SK-N-SH (cell line): ENCODE measurements at regions not wholly inside any gene's neighbourhood (a gene's known extent, or its start where the extent isn't known, plus 50 kb on each side); places are given as distances from the start of the nearest gene placed in this dataset.

ENCODE experiments used
- CTCF ChIA-PET: fragments of 300-600, 350-600 bp; formaldehyde crosslinking; extraction: SDS; loops from one replicate; lab custom pipeline; 2021; lab: Yijun Ruan, JAX
- POLR2A ChIA-PET: fragments of 350-600 bp; sonication (Branson Sonifier 250); formaldehyde crosslinking; extraction: SDS; loops from one replicate; lab custom pipeline; 2020; ENCODE audit warnings: antibody characterized with exemption, inconsistent platforms; lab: Yijun Ruan, JAX
- DNase-seq: peaks from one replicate; pipeline ENCODE4 v3.0.0; 2012
- H2AFZ ChIP-seq: fragments of 200-600 bp; sonication (generic); 2 replicates; pipeline ENCODE4 v1.8.1; 2016; ENCODE audit warnings: antibody characterized with exemption, mild to moderate bottlenecking, low read depth
- H3F3A ChIP-seq: fragments of 200-600 bp; sonication (generic); replicated peaks from 2 replicates; pipeline ENCODE3; 2016; ENCODE audit warnings: antibody characterized with exemption, mild to moderate bottlenecking; ENCODE audit not compliant: insufficient read depth
- H3K27ac ChIP-seq, 2 experiments: fragments of 200-500 bp in 1 of 2; fragments of 200-600 bp in 1 of 2; sonication (Bioruptor generic) in 1 of 2; sonication (generic), shearing (Covaris generic) in 1 of 2; 2 replicates each; pipeline versions ENCODE4 v1.5.1 to v1.6.1; 2014 to 2016; ENCODE audit warnings: low read depth in 2 of 2, inconsistent platforms in 1 of 2, low read length in 1 of 2, mild to moderate bottlenecking in 1 of 2, mixed read lengths in 1 of 2
- H3K27me3 ChIP-seq: fragments of 200-600 bp; sonication (generic), shearing (Covaris generic); 2 replicates; pipeline ENCODE4 v1.6.1; 2016; ENCODE audit warnings: mixed run types; ENCODE audit not compliant: insufficient read depth
- H3K36me3 ChIP-seq, 2 experiments: fragments of 200-500 bp in 1 of 2; fragments of 200-600 bp in 1 of 2; sonication (Bioruptor generic) in 1 of 2; sonication (generic) in 1 of 2; replicated peaks in 1 of 2; 2 replicates each; pipeline versions ENCODE3 to v1.5.1; 2014 to 2016; ENCODE audit warnings: low read length in 1 of 2, mild to moderate bottlenecking in 1 of 2; ENCODE audit not compliant: insufficient read depth in 2 of 2, control insufficient read depth in 1 of 2
- H3K4me1 ChIP-seq, 2 experiments: fragments of 200-500 bp in 1 of 2; fragments of 200-600 bp in 1 of 2; sonication (Bioruptor generic) in 1 of 2; sonication (generic), shearing (Covaris generic) in 1 of 2; 2 replicates each; pipeline versions ENCODE4 v1.5.1 to v1.6.1; 2014 to 2016; ENCODE audit warnings: low read depth in 1 of 2, low read length in 1 of 2, mixed run types in 1 of 2; ENCODE audit not compliant: insufficient read depth in 2 of 2, control insufficient read depth in 1 of 2
- H3K4me2 ChIP-seq: fragments of 200-600 bp; sonication (generic), shearing (Covaris generic); 2 replicates; pipeline ENCODE4 v1.6.1; 2017; ENCODE audit warnings: mixed run types
- H3K4me3 ChIP-seq, 2 experiments: fragments of 200-500 bp in 1 of 2; fragments of 200-600 bp in 1 of 2; sonication (Bioruptor generic) in 1 of 2; sonication (generic), shearing (Covaris generic) in 1 of 2; 2 replicates each; pipeline versions ENCODE4 v1.5.1 to v1.8.1; 2014 to 2016; ENCODE audit warnings: low read depth in 2 of 2, inconsistent platforms in 1 of 2, low read length in 1 of 2, mild to moderate bottlenecking in 1 of 2, mixed read lengths in 1 of 2, moderate library complexity in 1 of 2
- H3K79me2 ChIP-seq: fragments of 200-600 bp; sonication (generic); 2 replicates; pipeline ENCODE4 v1.8.1; 2017; ENCODE audit warnings: mild to moderate bottlenecking; ENCODE audit not compliant: insufficient read depth
- H3K9ac ChIP-seq: fragments of 200-600 bp; sonication (generic); 2 replicates; pipeline ENCODE4 v1.6.1; 2017; ENCODE audit warnings: mixed run types
- H3K9me2 ChIP-seq: fragments of 200-600 bp; sonication (generic); 2 replicates; pipeline ENCODE4 v1.6.1; 2017; ENCODE audit warnings: mixed run types
- H3K9me3 ChIP-seq: fragments of 200-600 bp; sonication (generic); 2 replicates; pipeline ENCODE4 v1.6.1; 2017; ENCODE audit warnings: mixed run types, mild to moderate bottlenecking, moderate library complexity
- H4K20me1 ChIP-seq: fragments of 200-600 bp; sonication (generic); 2 replicates; pipeline ENCODE4 v1.6.1; 2017; ENCODE audit warnings: mild to moderate bottlenecking, mixed run types; ENCODE audit not compliant: insufficient read depth
- EP300 ChIP-seq, 2 experiments: IDR thresholded peaks; 2 replicates each; pipeline versions ENCODE4 v1.4.0 to v1.6.1; 2012; ENCODE audit warnings: borderline replicate concordance in 1 of 2, low read depth in 1 of 2, low read length in 1 of 2
- MAX ChIP-seq: IDR thresholded peaks from 2 replicates; pipeline ENCODE4 v1.4.0; 2012; ENCODE audit warnings: low read depth
- MEF2A ChIP-seq: IDR thresholded peaks from 2 replicates; pipeline ENCODE4 v1.4.0; 2012; ENCODE audit warnings: low read depth, borderline replicate concordance
- PBX3 ChIP-seq: IDR thresholded peaks from 2 replicates; pipeline ENCODE4; 2012
- RCOR1 ChIP-seq: fragments of 150-350 bp; IDR thresholded peaks from 2 replicates; pipeline ENCODE4 v1.6.1; 2017; ENCODE audit warnings: antibody characterized with exemption, low read length
- RFX5 ChIP-seq: IDR thresholded peaks from 2 replicates; pipeline ENCODE4 v1.6.1; 2012; ENCODE audit warnings: mild to moderate bottlenecking, improper control_type of control experiment, low read length
- RXRA ChIP-seq: IDR thresholded peaks from 2 replicates; pipeline ENCODE4 v1.4.0; 2012; ENCODE audit warnings: low read depth, mild to moderate bottlenecking, borderline replicate concordance
- SIN3A ChIP-seq: IDR thresholded peaks from 2 replicates; pipeline ENCODE4 v1.6.1; 2012; ENCODE audit warnings: low read depth, mild to moderate bottlenecking, low read length, moderate library complexity, borderline replicate concordance
- SMC3 ChIP-seq: IDR thresholded peaks from 2 replicates; pipeline ENCODE4 v1.6.1; 2012; ENCODE audit warnings: low read depth, low read length, improper control_type of control experiment
- TCF12 ChIP-seq: IDR thresholded peaks from 2 replicates; pipeline ENCODE4 v1.4.0; 2012
- USF1 ChIP-seq: IDR thresholded peaks from 2 replicates; pipeline ENCODE4 v1.4.0; 2012; ENCODE audit warnings: low read depth, borderline replicate concordance
- USF2 ChIP-seq: fragments of 150-350 bp; IDR thresholded peaks from 2 replicates; pipeline ENCODE4 v1.6.1; 2017; ENCODE audit warnings: antibody characterized with exemption, low read length, low read depth, borderline replicate concordance
- ZBTB33 ChIP-seq: IDR thresholded peaks from 2 replicates; pipeline ENCODE4 v1.4.0; 2012; ENCODE audit warnings: low read depth, borderline replicate concordance
- WGBS: methylation state at CpG from one replicate; pipeline ENCODE4 v1.1.6; 2017; ENCODE audit warnings: low lambda C conversion rate; 5-methylcytosine and 5-hydroxymethylcytosine counted together

DNA sequence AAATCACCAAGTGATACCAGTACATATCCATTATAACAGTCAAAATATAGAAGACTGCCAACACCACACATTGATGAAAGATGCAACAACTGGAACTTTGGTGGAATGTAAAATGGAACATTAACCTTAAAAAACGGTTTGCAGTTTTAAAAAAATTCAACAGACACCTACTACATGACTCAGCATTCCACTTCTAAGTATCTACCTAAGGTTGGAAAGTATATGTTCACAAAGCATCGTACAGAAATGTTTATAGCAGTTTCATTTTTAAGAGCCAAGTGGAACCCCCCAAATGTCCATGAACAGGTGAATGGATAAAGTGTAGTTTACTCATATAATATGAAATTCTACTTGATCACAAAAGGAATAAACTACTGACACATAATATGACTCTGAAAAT, 314.7 kb upstream of the ARRDC4 start (continued):
- no peak for TF ChIP-seq RFX5
- TF ChIP-seq RXRA: no peak
- TF ChIP-seq PBX3: no peak
- TF ChIP-seq MEF2A: no peak
- TF ChIP-seq, all 33 proteins: peak for 0

DNA sequence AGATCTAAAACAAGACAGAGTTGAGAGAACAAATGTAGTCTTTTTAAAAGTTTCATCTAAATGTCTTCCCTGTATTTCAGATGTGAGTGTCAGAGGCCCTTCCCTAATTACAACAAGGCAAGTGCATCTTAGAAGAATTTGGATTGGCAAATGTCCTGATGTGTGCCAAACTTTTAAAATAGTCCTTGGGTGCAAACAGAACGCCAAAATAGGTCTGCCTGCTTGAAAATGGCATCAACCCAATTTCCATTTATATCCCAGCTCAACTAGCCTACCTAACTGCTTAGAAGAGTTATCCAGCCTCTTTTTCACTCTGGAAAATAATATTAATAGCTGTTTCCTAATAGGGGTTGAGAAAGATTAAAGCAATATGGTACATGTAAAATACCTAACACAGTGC, 311.8 kb upstream of the ARRDC4 start:
- Histone ChIP-seq H3K9me2 (no peaks in the 10 kb centered on the region), H3K4me2 (no peak overlapping the region), H2AFZ (no peak overlapping the region), H3K79me2 (no peaks in the 10 kb centered on the region), H3K4me3 (no peak overlapping the region), H3K9me3 (no peaks in the 10 kb centered on the region), H3K27me3 (no peaks in the 10 kb centered on the region), H4K20me1 (no peaks in the 10 kb centered on the region), H3K36me3 (no peaks in the 10 kb centered on the region), H3K4me1 (no peaks in the 10 kb centered on the region; a peak in 1 of 4 replicates), H3K9ac (no peak overlapping the region), H3K27ac (no peak overlapping the region), H3F3A (no peaks in the 10 kb centered on the region)
- DNase-seq: no peak
- CTCF ChIA-PET: no interaction called here
- TF ChIP-seq MAX (no peak), USF1 (no peak), TCF12 (no peak), RCOR1 (no peak), ZBTB33 (no peak), USF2 (no peak), SIN3A (no peak), EP300 (IDR thresholded peaks at IDR 0.05; ENCODE audit: borderline replicate concordance in 1 of 2, low read depth in 1 of 2, low read length in 1 of 2) (no peak), SMC3 (no peak)
- WGBS: 0% methylated on average over 1 of the region's 1 CpG
- POLR2A ChIA-PET: no interaction called here
